ENCODE measurements at regions not wholly inside any gene's neighbourhood (a gene's known extent, or its start where the extent isn't known, plus 50 kb on each side); places are given as distances from the start of the nearest gene placed in this dataset.
"Not testable (repeated sequence)": the region's sequence is repeated elsewhere in the genome, so short reads cannot be mapped to it uniquely, and the experiment has no call there.

GRCh38 chr10:44143556-44143955 is 241.3 kb downstream of the CXCL12 start:
- DNase-seq (ENCODE audit: extremely low spot score, insufficient read length, low read depth) (no peak), FAIRE-seq (no peak)

- DNase-seq (ENCODE audit: extremely low spot score, insufficient read length, low read depth), result no peak
- no peak for FAIRE-seq
Measured at GRCh38 chr10:44132361-44133289, 252.3 kb downstream of the CXCL12 start.

- DNase-seq (ENCODE audit: extremely low spot score, insufficient read length, low read depth) (no peak), FAIRE-seq (no peak)
Measured at GRCh38 chr10:44126291-44126717, 258.6 kb downstream of the CXCL12 start.

- FAIRE-seq (no peak), DNase-seq (ENCODE audit: extremely low spot score, insufficient read length, low read depth) (no peak)
Measured at GRCh38 chr10:44125879-44126278, 259.0 kb downstream of the CXCL12 start.

- no peak for FAIRE-seq
- DNase-seq (ENCODE audit: extremely low spot score, insufficient read length, low read depth), result no peak
Measured at GRCh38 chr10:44118500-44118899, 266.4 kb downstream of the CXCL12 start.

- DNase-seq (ENCODE audit: extremely low spot score, insufficient read length, low read depth), result no peak
- FAIRE-seq, result no peak
Measured at GRCh38 chr10:44116474-44116873, 268.4 kb downstream of the CXCL12 start.

GRCh38 chr10:44115516-44115915 is 269.4 kb downstream of the CXCL12 start:
- no peak for DNase-seq (ENCODE audit: extremely low spot score, insufficient read length, low read depth)
- no peak for FAIRE-seq

GRCh38 chr10:44114441-44114840 is 270.5 kb downstream of the CXCL12 start:
- DNase-seq (ENCODE audit: extremely low spot score, insufficient read length, low read depth), result no peak
- no peak for FAIRE-seq

GRCh38 chr10:44112280-44112679 is 272.6 kb downstream of the CXCL12 start:
- FAIRE-seq; DNase-seq (ENCODE audit: extremely low spot score, insufficient read length, low read depth): not testable (repeated sequence)

GRCh38 chr10:44105696-44106095 is 279.2 kb downstream of the CXCL12 start:
- no peak for DNase-seq (ENCODE audit: extremely low spot score, insufficient read length, low read depth)
- FAIRE-seq, result no peak

GRCh38 chr10:44102726-44103255 is 282.1 kb downstream of the CXCL12 start:
- DNase-seq (ENCODE audit: extremely low spot score, insufficient read length, low read depth) (no peak), FAIRE-seq (no peak)

GRCh38 chr10:44101082-44101481 is 283.8 kb downstream of the CXCL12 start:
- no peak for DNase-seq (ENCODE audit: extremely low spot score, insufficient read length, low read depth)
- FAIRE-seq, result no peak

- DNase-seq (ENCODE audit: extremely low spot score, insufficient read length, low read depth) (no peak), FAIRE-seq (no peak)
Measured at GRCh38 chr10:44099511-44099910, 285.4 kb downstream of the CXCL12 start.

GRCh38 chr10:44096217-44096616 is 288.7 kb downstream of the CXCL12 start:
- FAIRE-seq; DNase-seq (ENCODE audit: extremely low spot score, insufficient read length, low read depth): not testable (repeated sequence)

- no peak for FAIRE-seq
- no peak for DNase-seq (ENCODE audit: extremely low spot score, insufficient read length, low read depth)
Measured at GRCh38 chr10:44089671-44090070, 295.2 kb downstream of the CXCL12 start.

GRCh38 chr10:44087403-44087802 is 297.5 kb downstream of the CXCL12 start:
- no peak for DNase-seq (ENCODE audit: extremely low spot score, insufficient read length, low read depth)

GRCh38 chr10:44083719-44084400 is 301.0 kb downstream of the CXCL12 start:
- FAIRE-seq (no peak), DNase-seq (ENCODE audit: extremely low spot score, insufficient read length, low read depth) (no peak)

More at GRCh38 chr10:44087403-44087802, 297.5 kb downstream of the CXCL12 start:
- no peak for FAIRE-seq

- no peak for FAIRE-seq
- no peak for DNase-seq (ENCODE audit: extremely low spot score, insufficient read length, low read depth)
Measured at GRCh38 chr10:44071479-44071878, 313.4 kb downstream of the CXCL12 start.

- DNase-seq (ENCODE audit: extremely low spot score, insufficient read length, low read depth) (no peak), FAIRE-seq (no peak)
Measured at GRCh38 chr10:44070282-44070681, 314.6 kb downstream of the CXCL12 start.

GRCh38 chr10:44069573-44069972 is 315.3 kb downstream of the CXCL12 start:
- FAIRE-seq (no peak), DNase-seq (ENCODE audit: extremely low spot score, insufficient read length, low read depth) (no peak)
